ENCODE measurements at regions not wholly inside any gene's neighbourhood (a gene's known extent, or its start where the extent isn't known, plus 50 kb on each side); places are given as distances from the start of the nearest gene placed in this dataset.
"Not testable (repeated sequence)": the region's sequence is repeated elsewhere in the genome, so short reads cannot be mapped to it uniquely, and the experiment has no call there.

DNA sequence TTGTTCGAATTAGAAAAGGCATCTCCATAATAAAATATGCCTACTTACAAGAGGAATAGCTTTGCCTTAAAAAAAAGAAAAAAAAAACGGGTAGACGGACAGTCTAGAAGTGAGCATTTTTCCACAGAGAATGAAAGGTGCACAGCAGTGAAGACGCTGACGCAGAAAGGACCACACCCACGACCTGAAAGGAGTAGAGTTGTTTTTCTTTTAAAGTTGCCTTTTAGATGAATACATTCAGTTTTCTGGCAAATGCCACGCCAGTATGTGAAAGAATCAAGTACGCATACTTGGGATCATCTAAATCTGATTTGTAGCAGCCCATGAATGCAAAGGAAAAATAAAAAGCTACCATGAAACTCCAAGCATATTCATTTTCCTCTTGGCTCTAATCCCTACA is 809.2 kb upstream of the SOX11 start:
- DNase-seq, result no peak

DNA sequence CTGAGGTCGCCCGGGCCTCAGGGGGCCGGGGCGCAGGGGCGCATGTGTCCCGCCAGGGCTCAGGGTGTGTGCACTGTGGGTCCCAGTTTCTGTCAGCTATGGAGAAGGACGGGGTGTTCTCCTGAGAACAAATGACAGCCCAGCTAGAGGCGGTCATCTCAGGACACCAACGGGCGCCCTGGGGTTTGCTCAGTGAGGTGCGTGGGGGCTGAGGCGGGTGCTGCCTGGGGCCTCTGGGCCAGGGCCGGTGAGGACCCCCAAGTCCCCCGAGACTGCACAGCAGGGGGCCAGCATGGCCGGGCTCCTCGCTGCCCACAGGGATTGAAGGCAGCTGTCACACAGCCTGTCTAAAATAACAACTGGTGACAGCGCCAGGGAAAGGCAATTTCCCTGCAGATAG is 808.8 kb upstream of the SOX11 start:
- DNase-seq, result no peak

DNA sequence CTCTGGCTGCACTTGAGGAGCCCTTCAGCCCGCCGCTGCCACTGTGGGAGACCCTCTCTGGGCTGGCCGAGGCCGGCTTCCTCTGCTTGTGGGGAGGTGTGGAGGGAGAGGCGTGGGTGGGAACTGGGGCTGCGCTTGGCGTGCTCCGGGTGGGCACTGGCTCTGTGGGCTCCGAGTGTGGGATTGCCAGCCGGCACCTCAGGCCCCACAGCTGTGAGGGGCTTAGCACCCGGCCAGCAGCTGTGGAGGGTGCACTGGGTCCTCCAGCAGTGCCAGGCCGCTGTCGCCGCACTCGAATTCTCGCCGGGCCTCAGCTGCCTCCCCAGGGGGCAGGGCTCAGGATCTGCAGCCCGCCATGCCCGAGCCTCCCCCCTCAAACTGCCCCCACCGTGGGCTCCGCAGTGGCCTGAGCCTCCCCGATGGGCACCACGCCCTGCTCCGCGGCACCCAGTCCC is 808.0 kb upstream of the SOX11 start:
- DNase-seq, result no peak

DNA sequence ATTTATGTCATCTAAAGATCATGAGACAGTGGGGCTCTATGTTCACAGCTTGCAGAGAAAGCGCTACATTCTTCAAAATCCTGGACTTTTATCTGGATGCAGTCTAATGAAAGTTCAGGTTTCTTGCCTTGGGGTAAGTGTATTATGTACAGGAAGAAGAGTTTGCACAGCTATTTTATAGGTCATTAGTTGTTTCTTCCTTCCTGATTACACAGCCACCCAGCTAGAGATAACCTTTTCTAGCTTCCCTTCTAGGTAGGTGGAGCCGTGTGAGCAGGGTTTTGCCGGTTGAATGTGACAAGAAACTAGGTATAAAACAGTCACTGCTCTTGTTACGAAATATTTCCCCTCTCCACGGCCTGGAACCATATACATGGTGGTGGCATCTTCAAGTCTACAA is 800.8 kb upstream of the SOX11 start:
- DNase-seq, result no peak

DNA sequence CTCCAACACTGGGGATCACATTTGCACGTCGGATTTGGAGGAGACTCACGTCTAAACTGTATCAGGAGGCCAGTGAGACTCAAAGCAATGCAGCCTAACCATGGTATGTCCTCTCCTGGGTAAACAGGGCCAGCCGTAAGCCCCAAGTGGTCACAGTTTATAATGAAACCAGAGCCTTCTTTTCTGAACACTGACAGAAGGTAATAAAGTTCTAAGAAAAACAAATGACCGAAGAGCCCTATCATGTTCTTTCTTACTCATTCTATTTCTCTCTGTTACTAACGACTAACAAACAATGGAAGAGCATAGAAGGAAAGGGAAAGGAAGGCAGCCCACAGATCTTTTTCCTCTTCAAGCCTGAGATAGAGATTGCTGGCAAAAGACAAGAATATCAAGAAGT is 796.8 kb upstream of the SOX11 start:
- no peak for DNase-seq

DNA sequence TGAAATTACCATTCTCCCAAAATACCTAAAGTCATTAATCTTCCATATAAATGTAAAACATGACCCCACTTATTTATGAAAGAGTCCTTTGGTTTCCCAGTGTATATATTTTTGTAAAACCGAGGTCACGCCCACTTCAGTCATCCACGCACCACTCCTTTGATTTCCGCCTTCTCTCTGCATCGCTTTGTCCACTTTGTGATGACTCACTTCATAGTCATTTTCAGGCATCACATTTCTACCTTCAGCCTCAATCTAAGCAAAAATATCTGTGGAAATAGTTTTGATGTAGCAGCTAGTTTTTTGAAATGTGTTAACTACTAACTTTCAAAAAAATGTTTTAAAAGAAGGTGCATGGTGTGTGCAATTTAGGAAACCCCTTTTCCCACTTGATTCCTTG is 793.5 kb upstream of the SOX11 start:
- DNase-seq, result no peak

DNA sequence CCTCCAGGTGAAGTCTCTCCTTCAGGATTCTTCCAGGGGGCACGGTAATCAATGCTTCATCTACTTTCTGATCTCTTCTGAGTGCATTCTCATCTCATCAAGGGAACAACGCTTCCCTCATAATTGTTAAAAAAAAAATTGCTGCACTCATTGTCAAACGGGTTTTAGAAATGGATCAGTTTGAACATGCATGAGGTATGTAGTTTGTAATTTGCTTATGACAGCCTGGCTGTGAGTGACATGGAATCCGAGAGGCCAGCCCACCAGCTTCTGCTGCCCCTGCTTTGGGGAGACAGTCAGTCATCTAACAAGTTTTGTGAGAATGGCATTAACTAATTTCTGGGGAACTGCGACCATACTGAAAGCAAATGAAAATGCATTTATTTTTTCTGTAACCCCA is 791.9 kb upstream of the SOX11 start:
- no peak for DNase-seq

DNA sequence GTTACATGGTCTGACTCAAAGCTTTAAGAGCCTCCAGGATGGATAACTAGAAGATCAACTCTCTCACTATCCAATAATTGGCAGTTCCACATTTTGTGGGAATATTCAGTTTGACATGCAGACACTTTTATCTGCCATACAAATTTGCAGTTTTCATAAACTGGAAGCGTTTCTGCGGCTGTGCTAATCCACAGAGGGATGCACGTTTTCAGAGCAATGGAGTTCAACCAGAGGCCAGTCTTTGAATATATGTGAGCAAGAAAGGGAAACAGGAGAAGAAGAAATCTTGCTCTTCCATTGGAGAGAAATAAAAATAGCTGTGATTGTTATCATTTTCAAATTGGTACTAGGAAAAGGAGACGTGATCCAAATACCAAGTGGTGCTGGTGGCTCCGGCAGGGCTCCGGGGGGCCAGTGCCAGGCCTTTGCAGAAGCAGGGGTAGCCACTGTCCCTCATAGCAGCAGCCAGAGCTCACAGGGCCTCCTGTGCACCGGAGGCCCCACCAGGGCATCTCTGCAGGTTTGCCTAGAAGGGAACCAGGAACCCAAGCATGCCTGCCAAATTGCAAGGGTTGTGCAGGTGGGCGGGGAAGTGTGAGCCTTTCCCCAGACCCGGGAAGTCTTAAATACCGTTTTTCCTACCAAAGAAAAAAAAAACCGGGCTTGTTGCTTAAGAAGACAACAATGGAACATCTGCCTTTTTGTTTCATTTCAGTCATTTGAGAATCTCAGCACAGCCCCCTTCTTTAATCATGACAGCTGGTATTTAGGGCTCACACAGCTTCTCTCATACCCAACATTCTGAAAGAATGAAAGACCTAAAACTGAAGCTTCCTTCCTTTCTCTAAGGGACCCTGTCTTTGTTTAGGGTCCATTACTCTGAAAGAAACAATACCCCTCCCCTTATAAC is 791.1 kb upstream of the SOX11 start:
- DNase-seq, result no peak

DNA sequence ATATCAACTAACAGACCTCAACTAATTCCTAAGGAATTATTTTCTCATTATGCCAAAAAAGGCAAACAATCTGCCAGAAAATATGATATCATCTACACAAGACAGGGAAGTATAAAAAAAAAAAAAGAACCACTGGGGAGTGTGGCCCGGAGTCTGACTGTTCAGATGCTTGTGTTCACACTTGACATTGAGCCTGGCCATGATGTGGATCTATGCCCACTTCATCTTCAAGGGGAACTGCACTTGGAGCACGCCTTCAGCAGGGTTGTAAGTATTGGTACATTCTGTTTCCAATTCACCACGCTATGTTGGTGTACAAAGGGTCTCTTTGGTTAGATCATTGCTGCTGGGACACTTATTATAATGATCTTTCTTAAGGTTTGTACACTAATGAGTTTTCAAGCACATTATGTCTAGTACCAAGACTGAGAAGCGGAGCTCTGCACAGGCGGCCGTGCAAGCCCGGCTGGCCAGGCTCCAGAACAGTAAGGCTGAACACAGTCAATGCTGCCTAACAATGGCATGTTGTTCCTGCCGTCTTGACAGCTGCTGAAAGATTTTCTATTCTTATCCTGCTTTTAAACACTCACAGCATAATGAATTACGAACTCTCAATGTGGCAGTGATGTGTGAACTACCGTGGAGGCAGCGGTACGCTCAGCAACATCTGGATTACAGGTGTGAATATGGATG is 788.4 kb upstream of the SOX11 start:
- no peak for DNase-seq

DNA sequence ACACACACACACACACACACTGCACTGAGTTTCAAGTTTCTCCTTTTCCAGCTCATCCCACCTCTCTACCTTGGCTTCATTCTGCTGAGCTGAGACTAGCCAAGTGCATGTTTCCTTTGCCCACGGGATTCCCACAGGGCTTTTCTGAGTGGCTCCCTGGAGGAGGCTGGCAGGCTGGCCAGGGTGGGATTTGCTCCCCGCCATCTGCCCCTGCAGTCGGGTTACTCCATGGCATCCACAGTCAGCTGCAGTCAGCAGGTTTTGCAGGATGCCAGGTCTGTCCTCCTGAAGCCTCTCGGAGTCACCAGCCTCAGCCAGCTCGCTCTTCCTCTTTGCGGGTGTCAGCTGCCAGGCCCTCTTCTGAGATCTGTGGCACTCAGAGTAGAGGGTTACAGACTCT is 783.7 kb upstream of the SOX11 start:
- no peak for DNase-seq

DNA sequence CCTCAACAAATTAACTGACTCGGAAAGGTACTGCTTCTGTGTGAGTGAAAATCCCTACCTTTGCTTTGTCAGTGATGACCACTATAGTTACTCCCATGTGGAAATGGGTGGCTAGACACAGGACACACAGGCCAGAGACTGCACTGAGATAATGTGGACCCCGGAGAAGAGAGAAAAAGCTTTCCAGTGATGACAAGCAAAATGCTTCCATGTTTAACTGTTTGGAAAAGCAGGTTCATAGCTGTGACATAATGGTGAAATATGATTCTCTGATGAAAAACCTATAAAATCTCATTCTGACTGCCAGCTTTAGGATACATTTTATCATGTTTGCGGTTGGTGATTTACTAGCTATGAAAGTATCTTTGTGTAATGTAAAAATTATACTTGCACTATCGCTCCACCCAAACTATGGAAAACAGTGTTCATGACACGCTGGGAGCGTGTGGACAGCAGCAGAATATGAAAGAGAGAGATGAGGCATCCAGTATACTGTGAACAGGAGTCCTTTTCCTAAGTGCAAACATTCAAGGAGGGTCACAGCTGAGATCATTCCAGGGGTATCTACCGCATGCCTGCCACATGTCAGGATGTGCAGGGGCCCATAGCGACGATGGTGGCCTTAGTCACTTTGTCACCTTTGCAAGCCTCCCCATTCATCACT is 782.7 kb upstream of the SOX11 start:
- no peak for DNase-seq

DNA sequence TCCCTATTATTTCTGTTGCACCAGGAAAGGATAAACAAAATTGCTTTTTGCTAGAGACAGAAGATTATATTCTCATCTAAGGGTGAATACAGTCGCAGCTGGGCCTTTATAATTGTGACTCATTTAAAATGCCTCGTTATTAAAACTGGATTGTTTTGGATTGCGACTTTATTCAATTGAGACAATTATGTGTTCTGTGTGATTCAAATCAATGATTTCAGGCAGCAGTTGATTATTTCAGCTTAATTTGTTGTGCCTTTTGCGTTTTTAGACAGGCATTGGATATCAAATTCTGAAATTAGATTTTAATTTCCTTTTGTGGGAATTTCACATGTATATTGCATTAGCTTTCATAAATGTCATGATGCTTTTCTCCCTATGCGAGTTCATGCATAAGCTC is 778.1 kb upstream of the SOX11 start:
- no peak for DNase-seq

DNA sequence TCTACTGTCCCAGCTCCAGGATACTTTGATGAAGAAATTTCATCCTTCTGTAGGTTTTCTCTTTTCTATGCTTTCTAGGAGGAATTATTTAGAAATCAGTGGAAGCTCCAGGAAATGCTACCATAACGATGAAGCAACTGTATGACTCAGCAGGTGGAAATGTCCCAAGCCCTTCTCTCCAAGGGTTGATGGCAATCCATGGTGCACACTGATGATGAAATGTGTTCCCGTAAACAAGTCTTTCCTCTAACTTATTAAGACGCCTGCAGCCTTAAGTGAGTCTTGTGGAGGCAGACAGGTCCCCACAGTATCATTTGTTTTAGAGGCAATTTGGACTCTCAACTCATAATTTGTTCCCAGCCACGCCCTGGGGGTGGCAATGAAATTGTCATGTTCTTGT is 777.6 kb upstream of the SOX11 start:
- no peak for DNase-seq

DNA sequence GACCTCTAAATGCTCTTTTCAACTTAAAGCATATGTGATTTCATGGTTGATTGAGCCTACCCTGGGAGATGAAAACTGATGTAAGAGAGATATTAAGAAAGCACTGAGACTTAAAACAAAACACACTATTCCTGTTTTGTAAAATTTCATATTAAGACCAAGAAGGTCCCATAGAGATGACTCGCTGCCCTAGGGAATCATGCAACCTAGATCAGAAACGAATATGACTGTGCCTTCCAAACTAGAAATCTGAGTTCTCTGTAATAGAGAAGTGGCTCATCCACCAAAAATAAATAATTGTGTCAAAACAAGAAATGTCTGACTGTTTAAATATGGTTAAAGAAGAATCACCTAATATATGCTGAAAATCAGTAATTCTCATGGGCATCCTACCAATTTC is 776.8 kb upstream of the SOX11 start:
- DNase-seq, result no peak

DNA sequence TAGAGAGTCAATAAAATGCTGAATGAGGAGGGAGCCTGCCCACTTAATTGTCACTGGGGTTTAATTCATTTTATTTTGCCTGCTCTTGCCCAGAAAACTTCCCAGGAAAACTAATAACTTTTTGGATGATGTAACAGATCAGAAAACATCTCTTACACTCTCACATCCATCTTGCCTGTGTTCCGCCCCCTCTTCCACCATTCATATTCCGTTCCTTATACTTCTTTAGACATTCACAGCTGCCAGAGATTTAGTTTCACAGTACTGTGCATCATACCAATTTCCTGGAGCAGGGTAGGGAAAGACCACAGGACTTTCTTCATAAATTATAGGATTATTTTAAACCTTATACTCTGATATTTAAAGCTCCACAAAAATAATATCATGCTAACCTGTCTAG is 776.1 kb upstream of the SOX11 start:
- no peak for DNase-seq

DNA sequence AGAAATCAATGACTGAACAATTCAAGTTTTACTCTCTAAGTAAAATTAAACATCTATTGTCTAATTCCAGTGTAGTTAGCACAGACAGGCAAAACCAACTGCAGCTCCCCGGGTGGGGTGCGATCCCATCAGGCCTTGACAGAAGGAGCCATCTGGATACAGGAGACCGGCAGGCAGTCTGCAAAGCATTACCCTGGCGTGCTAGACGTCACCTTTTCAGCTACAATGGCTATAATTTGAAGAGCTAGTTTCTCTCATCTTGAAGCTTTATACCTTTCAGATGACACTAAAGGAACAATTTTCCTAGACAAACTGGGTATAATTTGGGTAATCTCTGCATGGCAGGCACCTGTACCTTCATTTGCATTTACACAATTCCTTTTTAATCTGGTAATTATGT is 761.5 kb upstream of the SOX11 start:
- DNase-seq, result no peak

DNA sequence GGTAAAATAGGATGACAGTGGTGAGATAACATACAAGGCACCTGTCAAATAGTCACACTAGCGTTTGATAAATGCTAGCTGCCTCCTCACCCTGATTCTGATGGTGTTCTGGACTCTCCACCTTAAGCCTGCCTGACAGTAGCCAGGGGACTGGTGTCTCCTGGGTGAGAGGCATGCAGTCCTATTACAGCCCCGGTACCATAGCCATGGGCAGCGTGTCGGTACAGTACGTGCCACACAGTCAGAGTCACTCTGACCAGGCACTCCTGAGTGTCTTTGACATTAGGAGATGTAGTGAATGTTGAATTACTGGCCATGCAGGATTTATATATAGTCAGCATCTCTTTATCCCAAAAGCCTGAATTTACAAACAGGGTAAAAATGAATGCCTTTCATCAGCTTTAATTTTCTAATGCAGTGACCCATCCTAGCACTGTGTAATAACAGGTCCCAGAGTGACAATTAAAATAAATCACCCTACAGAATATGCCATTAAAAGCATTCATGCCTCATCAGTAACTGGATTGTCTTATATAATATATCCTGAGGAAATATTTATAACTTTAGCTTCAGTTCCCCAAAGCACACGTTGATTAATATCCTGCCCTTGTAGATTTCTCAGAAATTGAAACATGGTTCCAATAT is 760.3 kb upstream of the SOX11 start:
- no peak for DNase-seq

DNA sequence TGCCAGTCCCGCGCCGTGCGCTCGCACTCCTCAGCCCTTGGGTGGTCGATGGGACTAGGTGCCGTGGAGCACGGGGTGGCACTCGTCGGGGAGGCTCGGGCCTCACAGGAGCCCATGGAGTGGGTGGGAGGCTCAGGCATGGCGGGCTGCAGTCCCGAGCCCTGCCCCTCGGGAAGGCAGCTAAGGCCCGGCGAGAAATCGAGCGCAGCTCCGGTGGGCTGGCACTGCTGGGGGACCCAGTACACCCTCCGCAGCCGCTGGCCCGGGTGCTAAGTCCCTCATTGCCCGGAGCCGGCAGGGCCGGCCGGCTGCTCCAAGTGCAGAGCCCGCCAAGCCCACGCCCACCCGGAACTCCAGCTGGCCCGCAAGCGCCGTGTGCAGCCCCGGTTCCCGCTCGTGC is 756.9 kb upstream of the SOX11 start:
- not testable (repeated sequence) for DNase-seq

DNA sequence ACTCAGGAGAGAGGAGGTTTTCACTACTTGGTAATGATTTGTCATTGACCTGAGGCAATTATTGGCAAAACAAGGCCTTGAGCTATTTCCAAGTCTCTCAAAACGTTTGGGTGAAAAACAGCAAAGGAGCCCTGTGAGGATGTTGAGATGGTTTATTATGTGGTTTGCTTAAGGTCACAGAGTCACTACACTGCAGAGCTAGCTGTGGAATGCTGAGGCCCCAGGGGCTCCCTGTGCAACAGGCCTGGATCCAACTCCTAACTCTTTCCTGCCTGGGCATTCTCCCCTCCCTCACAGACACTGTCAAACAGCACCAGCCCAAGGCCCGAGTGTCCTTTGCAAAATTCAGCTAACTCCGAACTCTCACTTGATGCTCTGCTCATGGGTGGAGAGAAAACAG is 754.6 kb upstream of the SOX11 start:
- no peak for DNase-seq

DNA sequence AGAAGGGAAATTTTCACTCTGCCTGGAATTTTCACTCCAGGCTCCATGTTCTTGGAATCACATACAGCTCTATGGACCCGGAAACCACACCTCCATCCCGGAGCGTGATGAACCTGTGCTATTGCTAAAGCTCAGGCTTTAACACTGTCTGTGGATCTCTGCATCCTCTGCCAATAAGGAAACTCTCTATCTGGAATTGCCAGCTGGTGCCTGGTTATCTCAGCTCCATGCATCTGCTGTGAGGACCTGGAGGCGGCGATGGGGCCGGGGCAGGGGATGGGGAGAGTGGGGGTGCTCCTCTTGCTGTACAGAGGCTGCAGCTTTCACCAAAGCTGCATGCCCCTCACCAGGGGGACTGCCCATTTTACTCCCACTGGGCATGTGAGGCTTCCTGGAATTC is 754.0 kb upstream of the SOX11 start:
- no peak for DNase-seq

DNA sequence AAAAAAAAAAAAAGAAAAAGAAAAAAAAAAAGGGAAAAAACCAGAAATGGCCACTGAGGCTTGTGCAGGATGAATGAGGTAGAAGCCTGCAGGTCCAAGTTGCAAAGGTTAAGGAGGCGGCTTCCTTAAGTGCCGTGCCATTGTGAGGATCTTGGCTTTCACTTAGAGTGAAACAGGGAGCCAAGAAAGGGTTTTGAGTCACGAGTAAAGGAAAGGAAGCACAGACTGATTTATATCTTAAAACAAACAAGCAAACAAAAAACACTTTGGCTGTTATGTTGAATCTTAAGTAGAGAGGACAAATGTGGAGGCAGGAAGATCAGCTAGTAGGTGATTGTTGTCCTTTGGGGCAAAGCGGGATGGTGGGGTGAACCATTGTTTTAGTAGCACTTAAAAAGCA is 749.7 kb upstream of the SOX11 start:
- no peak for DNase-seq

DNA sequence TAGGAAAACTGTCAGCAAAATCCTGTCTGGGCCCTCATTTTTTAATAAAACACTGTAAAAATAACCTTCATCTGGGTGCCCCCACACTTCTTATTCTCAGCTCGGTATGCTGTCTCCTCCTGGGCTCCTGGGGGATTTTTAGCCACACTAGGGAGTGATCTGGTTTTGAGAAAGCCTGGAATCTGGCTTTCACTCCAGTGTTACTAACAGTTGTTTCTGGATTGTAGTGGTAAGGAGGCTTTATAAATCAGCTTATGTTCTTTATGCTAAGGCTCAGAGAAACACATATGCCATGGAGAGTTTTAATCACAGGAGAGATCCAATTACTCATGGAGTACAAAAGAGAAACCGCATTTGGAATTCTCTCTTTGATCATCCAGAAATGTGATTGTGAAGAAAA is 744.3 kb upstream of the SOX11 start:
- no peak for DNase-seq

DNA sequence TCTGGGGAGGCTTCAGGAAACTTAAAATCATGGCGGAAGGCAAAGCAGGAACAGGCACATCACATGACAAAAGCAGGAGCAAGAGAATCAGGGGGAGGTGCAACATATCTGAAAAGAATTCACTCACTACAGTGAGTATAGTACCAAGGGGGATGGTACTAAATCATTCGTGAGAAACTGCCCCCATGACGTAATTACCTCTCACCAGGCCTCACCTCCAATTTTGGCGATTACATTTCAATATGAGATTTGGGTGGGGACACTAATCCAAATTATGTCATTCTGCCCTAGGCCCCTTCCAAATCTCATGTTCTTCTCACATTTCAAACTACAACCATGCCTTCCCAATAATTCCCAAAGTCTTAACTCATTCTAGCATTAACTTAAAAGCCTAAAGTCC is 740.8 kb upstream of the SOX11 start:
- no peak for DNase-seq

DNA sequence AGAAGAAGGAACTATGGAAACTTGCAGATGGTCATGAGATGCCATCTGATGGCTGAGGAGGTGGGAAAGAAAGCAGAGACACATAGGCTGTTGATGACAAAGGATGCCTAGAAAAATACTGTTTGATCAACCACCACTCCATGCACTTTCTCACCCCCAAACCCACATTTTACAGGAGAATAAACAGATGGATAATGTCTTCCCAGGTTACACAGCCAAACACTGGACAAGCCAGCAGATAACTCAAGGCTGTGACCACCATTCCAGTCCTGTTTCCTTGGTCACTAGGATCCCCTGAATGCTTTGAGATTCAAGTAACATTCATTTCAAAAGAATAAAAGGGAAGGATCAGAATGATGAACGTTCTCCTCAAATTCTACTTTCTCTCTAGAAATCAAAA is 733.0 kb upstream of the SOX11 start:
- DNase-seq, result no peak

All from SIG-M5 (cell line).